ENCODE measurements at regions not wholly inside any gene's neighbourhood (a gene's known extent, or its start where the extent isn't known, plus 50 kb on each side); places are given as distances from the start of the nearest gene placed in this dataset.

- TF ChIP-seq BACH2 (CRISPR knock-in tag; IDR thresholded peaks at IDR 0.05; ENCODE audit: borderline replicate concordance), result no peak
- TF ChIP-seq ZNF70 (CRISPR knock-in tag; IDR thresholded peaks at IDR 0.05), result no peak
- no peak for TF ChIP-seq RARB (CRISPR knock-in tag; IDR thresholded peaks at IDR 0.05)
These were observed 245.7 kb downstream of the COL4A1 start (continued) for GRCh38 chr13:110061270-110061669.

- no peak for ATAC-seq
- TF ChIP-seq CSRNP3 (CRISPR knock-in tag; IDR thresholded peaks at IDR 0.05), result no peak
- no peak for TF ChIP-seq TOX (CRISPR knock-in tag; IDR thresholded peaks at IDR 0.05; ENCODE audit: borderline replicate concordance)
- no peak for TF ChIP-seq ISL1 (CRISPR knock-in tag; IDR thresholded peaks at IDR 0.05)
- no peak for TF ChIP-seq BACH2 (CRISPR knock-in tag; IDR thresholded peaks at IDR 0.05; ENCODE audit: borderline replicate concordance)
- no peak for TF ChIP-seq SNAI2 (CRISPR knock-in tag; IDR thresholded peaks at IDR 0.05)
- TF ChIP-seq, protein P1, sequence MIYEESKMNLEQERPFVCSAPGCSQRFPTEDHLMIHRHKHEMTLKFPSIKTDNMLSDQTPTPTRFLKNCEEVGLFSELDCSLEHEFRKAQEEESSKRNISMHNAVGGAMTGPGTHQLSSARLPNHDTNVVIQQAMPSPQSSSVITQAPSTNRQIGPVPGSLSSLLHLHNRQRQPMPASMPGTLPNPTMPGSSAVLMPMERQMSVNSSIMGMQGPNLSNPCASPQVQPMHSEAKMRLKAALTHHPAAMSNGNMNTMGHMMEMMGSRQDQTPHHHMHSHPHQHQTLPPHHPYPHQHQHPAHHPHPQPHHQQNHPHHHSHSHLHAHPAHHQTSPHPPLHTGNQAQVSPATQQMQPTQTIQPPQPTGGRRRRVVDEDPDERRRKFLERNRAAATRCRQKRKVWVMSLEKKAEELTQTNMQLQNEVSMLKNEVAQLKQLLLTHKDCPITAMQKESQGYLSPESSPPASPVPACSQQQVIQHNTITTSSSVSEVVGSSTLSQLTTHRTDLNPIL (CRISPR knock-in tag; IDR thresholded peaks at IDR 0.05; ENCODE audit: low read depth), result no peak
- TF ChIP-seq, protein P2, sequence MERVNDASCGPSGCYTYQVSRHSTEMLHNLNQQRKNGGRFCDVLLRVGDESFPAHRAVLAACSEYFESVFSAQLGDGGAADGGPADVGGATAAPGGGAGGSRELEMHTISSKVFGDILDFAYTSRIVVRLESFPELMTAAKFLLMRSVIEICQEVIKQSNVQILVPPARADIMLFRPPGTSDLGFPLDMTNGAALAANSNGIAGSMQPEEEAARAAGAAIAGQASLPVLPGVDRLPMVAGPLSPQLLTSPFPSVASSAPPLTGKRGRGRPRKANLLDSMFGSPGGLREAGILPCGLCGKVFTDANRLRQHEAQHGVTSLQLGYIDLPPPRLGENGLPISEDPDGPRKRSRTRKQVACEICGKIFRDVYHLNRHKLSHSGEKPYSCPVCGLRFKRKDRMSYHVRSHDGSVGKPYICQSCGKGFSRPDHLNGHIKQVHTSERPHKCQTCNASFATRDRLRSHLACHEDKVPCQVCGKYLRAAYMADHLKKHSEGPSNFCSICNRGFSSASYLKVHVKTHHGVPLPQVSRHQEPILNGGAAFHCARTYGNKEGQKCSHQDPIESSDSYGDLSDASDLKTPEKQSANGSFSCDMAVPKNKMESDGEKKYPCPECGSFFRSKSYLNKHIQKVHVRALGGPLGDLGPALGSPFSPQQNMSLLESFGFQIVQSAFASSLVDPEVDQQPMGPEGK (CRISPR knock-in tag; IDR thresholded peaks at IDR 0.05; ENCODE audit: borderline replicate concordance), result no peak
- no peak for TF ChIP-seq ESRRG (CRISPR knock-in tag; IDR thresholded peaks at IDR 0.05)
- TF ChIP-seq PPARA (CRISPR knock-in tag; IDR thresholded peaks at IDR 0.05; ENCODE audit: borderline replicate concordance), result no peak
- TF ChIP-seq OSR1 (CRISPR knock-in tag; IDR thresholded peaks at IDR 0.05), result no peak
- TF ChIP-seq ARNTL (CRISPR knock-in tag; IDR thresholded peaks at IDR 0.05; ENCODE audit: borderline replicate concordance, low read depth), result no peak
- TF ChIP-seq ZFP30 (CRISPR knock-in tag; IDR thresholded peaks at IDR 0.05), result no peak
- TF ChIP-seq TCF4 (CRISPR knock-in tag; IDR thresholded peaks at IDR 0.05; ENCODE audit: borderline replicate concordance), result no peak
- no peak for TF ChIP-seq POU6F1 (CRISPR knock-in tag; IDR thresholded peaks at IDR 0.05; ENCODE audit: borderline replicate concordance, low read depth)
- TF ChIP-seq ZNF8 (CRISPR knock-in tag; IDR thresholded peaks at IDR 0.05), result no peak
- TF ChIP-seq RARB (CRISPR knock-in tag; IDR thresholded peaks at IDR 0.05), result no peak
- no peak for TF ChIP-seq ZNF565 (CRISPR knock-in tag; conservative IDR thresholded peaks at IDR 0.05; ENCODE audit: low read depth)
- TF ChIP-seq ZC3H10 (CRISPR knock-in tag; IDR thresholded peaks at IDR 0.05), result no peak
- TF ChIP-seq, protein P3, sequence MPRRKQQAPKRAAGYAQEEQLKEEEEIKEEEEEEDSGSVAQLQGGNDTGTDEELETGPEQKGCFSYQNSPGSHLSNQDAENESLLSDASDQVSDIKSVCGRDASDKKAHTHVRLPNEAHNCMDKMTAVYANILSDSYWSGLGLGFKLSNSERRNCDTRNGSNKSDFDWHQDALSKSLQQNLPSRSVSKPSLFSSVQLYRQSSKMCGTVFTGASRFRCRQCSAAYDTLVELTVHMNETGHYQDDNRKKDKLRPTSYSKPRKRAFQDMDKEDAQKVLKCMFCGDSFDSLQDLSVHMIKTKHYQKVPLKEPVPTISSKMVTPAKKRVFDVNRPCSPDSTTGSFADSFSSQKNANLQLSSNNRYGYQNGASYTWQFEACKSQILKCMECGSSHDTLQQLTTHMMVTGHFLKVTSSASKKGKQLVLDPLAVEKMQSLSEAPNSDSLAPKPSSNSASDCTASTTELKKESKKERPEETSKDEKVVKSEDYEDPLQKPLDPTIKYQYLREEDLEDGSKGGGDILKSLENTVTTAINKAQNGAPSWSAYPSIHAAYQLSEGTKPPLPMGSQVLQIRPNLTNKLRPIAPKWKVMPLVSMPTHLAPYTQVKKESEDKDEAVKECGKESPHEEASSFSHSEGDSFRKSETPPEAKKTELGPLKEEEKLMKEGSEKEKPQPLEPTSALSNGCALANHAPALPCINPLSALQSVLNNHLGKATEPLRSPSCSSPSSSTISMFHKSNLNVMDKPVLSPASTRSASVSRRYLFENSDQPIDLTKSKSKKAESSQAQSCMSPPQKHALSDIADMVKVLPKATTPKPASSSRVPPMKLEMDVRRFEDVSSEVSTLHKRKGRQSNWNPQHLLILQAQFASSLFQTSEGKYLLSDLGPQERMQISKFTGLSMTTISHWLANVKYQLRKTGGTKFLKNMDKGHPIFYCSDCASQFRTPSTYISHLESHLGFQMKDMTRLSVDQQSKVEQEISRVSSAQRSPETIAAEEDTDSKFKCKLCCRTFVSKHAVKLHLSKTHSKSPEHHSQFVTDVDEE (CRISPR knock-in tag; IDR thresholded peaks at IDR 0.05), result no peak
- no peak for TF ChIP-seq GLIS3 (CRISPR knock-in tag; IDR thresholded peaks at IDR 0.05)
These were observed 249.9 kb downstream of the COL4A1 start for GRCh38 chr13:110057052-110057451.

DNA sequence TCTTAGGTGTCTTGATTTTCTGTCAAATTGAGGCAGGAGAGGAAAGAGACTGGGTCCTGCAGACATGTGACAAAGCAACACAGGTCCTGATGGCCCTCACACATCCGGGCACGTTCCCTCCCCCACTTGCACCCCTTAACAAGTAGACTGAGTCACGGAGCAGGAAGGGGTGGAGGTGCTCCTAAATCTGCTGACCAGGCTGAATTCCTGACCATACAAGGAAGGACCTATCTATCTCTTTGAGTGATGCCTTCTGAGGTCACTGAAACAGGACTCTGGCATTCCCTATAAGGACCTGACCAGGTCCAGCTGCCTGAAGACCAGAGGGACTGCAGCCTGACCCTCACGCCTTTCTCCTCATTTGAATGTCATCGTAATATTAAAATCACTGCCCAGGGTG, 250.3 kb downstream of the COL4A1 start:
- no peak for ATAC-seq
- TF ChIP-seq, protein P1 (CRISPR knock-in tag; IDR thresholded peaks at IDR 0.05; ENCODE audit: low read depth), result no peak
- TF ChIP-seq PPARA (CRISPR knock-in tag; IDR thresholded peaks at IDR 0.05; ENCODE audit: borderline replicate concordance) (no peak), TCF4 (CRISPR knock-in tag; IDR thresholded peaks at IDR 0.05; ENCODE audit: borderline replicate concordance) (no peak), ZNF8 (CRISPR knock-in tag; IDR thresholded peaks at IDR 0.05) (no peak), ZFP30 (CRISPR knock-in tag; IDR thresholded peaks at IDR 0.05) (no peak), TOX (CRISPR knock-in tag; IDR thresholded peaks at IDR 0.05; ENCODE audit: borderline replicate concordance) (no peak), ZNF70 (CRISPR knock-in tag; IDR thresholded peaks at IDR 0.05) (no peak), OSR1 (CRISPR knock-in tag; IDR thresholded peaks at IDR 0.05) (no peak), RARB (CRISPR knock-in tag; IDR thresholded peaks at IDR 0.05) (no peak), GLIS3 (CRISPR knock-in tag; IDR thresholded peaks at IDR 0.05) (no peak), ISL1 (CRISPR knock-in tag; IDR thresholded peaks at IDR 0.05) (no peak), ARNTL (CRISPR knock-in tag; IDR thresholded peaks at IDR 0.05; ENCODE audit: borderline replicate concordance, low read depth) (no peak), ZC3H10 (CRISPR knock-in tag; IDR thresholded peaks at IDR 0.05) (no peak), ZNF565 (CRISPR knock-in tag; conservative IDR thresholded peaks at IDR 0.05; ENCODE audit: low read depth) (no peak), SNAI2 (CRISPR knock-in tag; IDR thresholded peaks at IDR 0.05) (no peak)
- TF ChIP-seq, protein P2 (CRISPR knock-in tag; IDR thresholded peaks at IDR 0.05; ENCODE audit: borderline replicate concordance), result no peak
